ENCODE measurements at regions not wholly inside any gene's neighbourhood (a gene's known extent, or its start where the extent isn't known, plus 50 kb on each side); places are given as distances from the start of the nearest gene placed in this dataset.

- no peak for TF ChIP-seq CTCF (IDR thresholded peaks at IDR 0.05; ENCODE audit: low read length)
- TF ChIP-seq EZH2phosphoT487 (IDR thresholded peaks at IDR 0.05; ENCODE audit: low read length), result no peak
These were observed 816.2 kb upstream of the LUZP2 start for GRCh38 chr11:23680488-23681230.

All from MM.1S (cell line).